ENCODE measurements at regions not wholly inside any gene's neighbourhood (a gene's known extent, or its start where the extent isn't known, plus 50 kb on each side); places are given as distances from the start of the nearest gene placed in this dataset.
"Not testable (repeated sequence)": the region's sequence is repeated elsewhere in the genome, so short reads cannot be mapped to it uniquely, and the experiment has no call there.

GRCh38 chr2:109669731-109670130 is 55.6 kb downstream of the SOWAHC start:
- FAIRE-seq = no peak

- no peak for FAIRE-seq
Observed at GRCh38 chr2:109670556-109671411, 56.6 kb downstream of the SOWAHC start.

GRCh38 chr2:109674894-109675534 is 60.9 kb downstream of the SOWAHC start:
- no peak for FAIRE-seq

- FAIRE-seq = no peak
Observed at GRCh38 chr2:109675666-109676345, 61.6 kb downstream of the SOWAHC start.

GRCh38 chr2:109676346-109676902 is 62.3 kb downstream of the SOWAHC start:
- no peak for FAIRE-seq

- not testable (repeated sequence) for FAIRE-seq
Observed at GRCh38 chr2:109677121-109677731, 63.1 kb downstream of the SOWAHC start.

GRCh38 chr2:109677835-109678580 is 63.8 kb downstream of the SOWAHC start:
- no peak for FAIRE-seq

- FAIRE-seq = peak; percentile 45
Observed at GRCh38 chr2:109678724-109679201, 64.6 kb downstream of the SOWAHC start.

- FAIRE-seq = no peak
Observed at GRCh38 chr2:109679225-109679624, 65.1 kb downstream of the SOWAHC start.

GRCh38 chr2:109679626-109680025 is 65.5 kb downstream of the SOWAHC start:
- peak; percentile 25 for FAIRE-seq

- FAIRE-seq = peak; percentile 87
Observed at GRCh38 chr2:109680523-109681297, 66.5 kb downstream of the SOWAHC start.

- FAIRE-seq = no peak
Observed at GRCh38 chr2:109681633-109682380, 67.6 kb downstream of the SOWAHC start.

- no peak for FAIRE-seq
Observed at GRCh38 chr2:109683452-109683851, 69.3 kb downstream of the SOWAHC start.

- FAIRE-seq = peak; percentile 50
Observed at GRCh38 chr2:109685453-109685852, 71.3 kb downstream of the SOWAHC start.

- FAIRE-seq = peak; percentile 53
Observed at GRCh38 chr2:109686921-109687320, 72.8 kb downstream of the SOWAHC start.

- no peak for FAIRE-seq
Observed at GRCh38 chr2:109689182-109689930, 75.2 kb downstream of the SOWAHC start.

- no peak for FAIRE-seq
Observed at GRCh38 chr2:109689973-109690372, 75.8 kb downstream of the SOWAHC start.

GRCh38 chr2:109690457-109690821 is 76.3 kb downstream of the SOWAHC start:
- FAIRE-seq = no peak

- FAIRE-seq = no peak
Observed at GRCh38 chr2:109690822-109691541, 76.8 kb downstream of the SOWAHC start.

All from TTC549 (cell line).